ENCODE measurements at regions not wholly inside any gene's neighbourhood (a gene's known extent, or its start where the extent isn't known, plus 50 kb on each side); places are given as distances from the start of the nearest gene placed in this dataset.

DNA sequence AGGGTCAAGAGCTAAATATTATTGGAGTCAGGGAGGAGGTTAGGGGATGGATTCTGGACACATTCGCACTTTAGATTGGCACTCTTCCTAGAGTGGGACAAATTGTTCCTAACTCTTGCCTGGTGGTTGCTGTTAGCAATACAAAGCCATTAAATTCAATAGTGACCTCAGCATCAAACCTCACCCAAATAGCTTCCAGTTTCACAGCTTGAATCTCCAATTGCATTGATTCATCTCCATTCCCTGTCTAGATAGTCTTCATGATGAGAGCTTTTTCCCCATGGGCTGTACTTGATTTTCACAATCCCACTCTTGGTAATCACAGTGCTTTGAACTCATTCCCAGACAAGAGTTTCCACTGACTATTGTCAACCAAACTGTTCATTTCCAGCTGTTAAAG is 585.9 kb upstream of the SYT4 start:
- POLR2A ChIA-PET = no interaction called here
- Histone ChIP-seq H3K27me3 (ENCODE audit: insufficient read depth, low read length) (no peaks in the 10 kb centered on the region), H3K79me2 (ENCODE audit: insufficient read depth, low read length) (no peaks in the 10 kb centered on the region), H2AFZ (ENCODE audit: low read depth, low read length, poor library complexity, severe bottlenecking) (no peak overlapping the region), H3K9me2 (ENCODE audit: insufficient read depth) (no peaks in the 10 kb centered on the region), H3K36me3 (ENCODE audit: control insufficient read depth in 1 of 2, insufficient read depth in 2 of 2, low read length in 2 of 2) (no peaks in the 10 kb centered on the region), H4K20me1 (ENCODE audit: insufficient read depth) (no peaks in the 10 kb centered on the region), H3K9ac (ENCODE audit: low read length) (no peak overlapping the region), H3K4me3 (replicated peaks in 1 of 2; ENCODE audit: low read depth in 1 of 2, low read length in 2 of 2) (no peak overlapping the region), H3K4me1 (ENCODE audit: control insufficient read depth in 1 of 2, insufficient read depth in 2 of 2, low read length in 2 of 2) (no peaks in the 10 kb centered on the region), H3K27ac (ENCODE audit: low read depth, low read length) (no peak overlapping the region), H3K9me3 (ENCODE audit: control insufficient read depth in 1 of 2, insufficient read depth in 1 of 2, low read depth in 1 of 2, low read length in 2 of 2) (peaks cover 17 to 30% of the 10 kb centered on the region in 2 experiments; a peak in 2 of 4 replicates), H3K4me2 (ENCODE audit: low read length) (no peak overlapping the region)
- CTCF ChIA-PET = no interaction called here
- BruUV-seq (replicated peaks) = no TSS peak
- no peak for DNase-seq (ENCODE audit: low read depth, low spot score)
- TF ChIP-seq, protein P1, sequence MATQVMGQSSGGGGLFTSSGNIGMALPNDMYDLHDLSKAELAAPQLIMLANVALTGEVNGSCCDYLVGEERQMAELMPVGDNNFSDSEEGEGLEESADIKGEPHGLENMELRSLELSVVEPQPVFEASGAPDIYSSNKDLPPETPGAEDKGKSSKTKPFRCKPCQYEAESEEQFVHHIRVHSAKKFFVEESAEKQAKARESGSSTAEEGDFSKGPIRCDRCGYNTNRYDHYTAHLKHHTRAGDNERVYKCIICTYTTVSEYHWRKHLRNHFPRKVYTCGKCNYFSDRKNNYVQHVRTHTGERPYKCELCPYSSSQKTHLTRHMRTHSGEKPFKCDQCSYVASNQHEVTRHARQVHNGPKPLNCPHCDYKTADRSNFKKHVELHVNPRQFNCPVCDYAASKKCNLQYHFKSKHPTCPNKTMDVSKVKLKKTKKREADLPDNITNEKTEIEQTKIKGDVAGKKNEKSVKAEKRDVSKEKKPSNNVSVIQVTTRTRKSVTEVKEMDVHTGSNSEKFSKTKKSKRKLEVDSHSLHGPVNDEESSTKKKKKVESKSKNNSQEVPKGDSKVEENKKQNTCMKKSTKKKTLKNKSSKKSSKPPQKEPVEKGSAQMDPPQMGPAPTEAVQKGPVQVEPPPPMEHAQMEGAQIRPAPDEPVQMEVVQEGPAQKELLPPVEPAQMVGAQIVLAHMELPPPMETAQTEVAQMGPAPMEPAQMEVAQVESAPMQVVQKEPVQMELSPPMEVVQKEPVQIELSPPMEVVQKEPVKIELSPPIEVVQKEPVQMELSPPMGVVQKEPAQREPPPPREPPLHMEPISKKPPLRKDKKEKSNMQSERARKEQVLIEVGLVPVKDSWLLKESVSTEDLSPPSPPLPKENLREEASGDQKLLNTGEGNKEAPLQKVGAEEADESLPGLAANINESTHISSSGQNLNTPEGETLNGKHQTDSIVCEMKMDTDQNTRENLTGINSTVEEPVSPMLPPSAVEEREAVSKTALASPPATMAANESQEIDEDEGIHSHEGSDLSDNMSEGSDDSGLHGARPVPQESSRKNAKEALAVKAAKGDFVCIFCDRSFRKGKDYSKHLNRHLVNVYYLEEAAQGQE (IDR thresholded peaks at IDR 0.05; ENCODE audit: low read depth) = no peak
- TF ChIP-seq YY1 (IDR thresholded peaks at IDR 0.05; ENCODE audit: extremely low read depth, insufficient replicate concordance, low read depth, low read length) = no peak
- TF ChIP-seq ELF1 (IDR thresholded peaks at IDR 0.05; ENCODE audit: borderline replicate concordance, low read depth) = no peak
- no peak for TF ChIP-seq SRF (IDR thresholded peaks at IDR 0.05; ENCODE audit: low read depth)
- no peak for TF ChIP-seq CBX3 (IDR thresholded peaks at IDR 0.05; ENCODE audit: low read depth)
- TF ChIP-seq, protein P2, sequence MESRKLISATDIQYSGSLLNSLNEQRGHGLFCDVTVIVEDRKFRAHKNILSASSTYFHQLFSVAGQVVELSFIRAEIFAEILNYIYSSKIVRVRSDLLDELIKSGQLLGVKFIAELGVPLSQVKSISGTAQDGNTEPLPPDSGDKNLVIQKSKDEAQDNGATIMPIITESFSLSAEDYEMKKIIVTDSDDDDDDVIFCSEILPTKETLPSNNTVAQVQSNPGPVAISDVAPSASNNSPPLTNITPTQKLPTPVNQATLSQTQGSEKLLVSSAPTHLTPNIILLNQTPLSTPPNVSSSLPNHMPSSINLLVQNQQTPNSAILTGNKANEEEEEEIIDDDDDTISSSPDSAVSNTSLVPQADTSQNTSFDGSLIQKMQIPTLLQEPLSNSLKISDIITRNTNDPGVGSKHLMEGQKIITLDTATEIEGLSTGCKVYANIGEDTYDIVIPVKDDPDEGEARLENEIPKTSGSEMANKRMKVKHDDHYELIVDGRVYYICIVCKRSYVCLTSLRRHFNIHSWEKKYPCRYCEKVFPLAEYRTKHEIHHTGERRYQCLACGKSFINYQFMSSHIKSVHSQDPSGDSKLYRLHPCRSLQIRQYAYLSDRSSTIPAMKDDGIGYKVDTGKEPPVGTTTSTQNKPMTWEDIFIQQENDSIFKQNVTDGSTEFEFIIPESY (IDR thresholded peaks at IDR 0.05; ENCODE audit: extremely low read depth, insufficient replicate concordance, low read length) = no peak
- TF ChIP-seq, protein P3, sequence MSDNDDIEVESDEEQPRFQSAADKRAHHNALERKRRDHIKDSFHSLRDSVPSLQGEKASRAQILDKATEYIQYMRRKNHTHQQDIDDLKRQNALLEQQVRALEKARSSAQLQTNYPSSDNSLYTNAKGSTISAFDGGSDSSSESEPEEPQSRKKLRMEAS (IDR thresholded peaks at IDR 0.05) = no peak
- TF ChIP-seq CEBPB (IDR thresholded peaks at IDR 0.05; ENCODE audit: low read depth) = no peak
- no peak for TF ChIP-seq SIN3A (IDR thresholded peaks at IDR 0.05; ENCODE audit: low read depth)
- no peak for TF ChIP-seq RAD21 (IDR thresholded peaks at IDR 0.05; ENCODE audit: low read depth)
- TF ChIP-seq EZH2phosphoT487 (IDR thresholded peaks at IDR 0.05; ENCODE audit: borderline replicate concordance) = no peak
- TF ChIP-seq FOSL1 (IDR thresholded peaks at IDR 0.05; ENCODE audit: low read depth) = no peak
- TF ChIP-seq ZNF274 (IDR thresholded peaks at IDR 0.05; ENCODE audit: low read depth, low read length) = no peak
- no peak for TF ChIP-seq EZH2 (IDR thresholded peaks at IDR 0.05)
- RAD21 ChIA-PET (ENCODE audit: low non-redundant PET in 1 of 2, low total read pairs in 2 of 2, uncharacterized antibody in 2 of 2, unreplicated experiment in 2 of 2) = no interaction called here
- ATAC-seq = no peak
- intact Hi-C loops (cut with micrococcal nuclease) = no loop called here

All from HCT116 (cell line).